ENCODE measurements at regions not wholly inside any gene's neighbourhood (a gene's known extent, or its start where the extent isn't known, plus 50 kb on each side); places are given as distances from the start of the nearest gene placed in this dataset.

- TF ChIP-seq, protein P1, sequence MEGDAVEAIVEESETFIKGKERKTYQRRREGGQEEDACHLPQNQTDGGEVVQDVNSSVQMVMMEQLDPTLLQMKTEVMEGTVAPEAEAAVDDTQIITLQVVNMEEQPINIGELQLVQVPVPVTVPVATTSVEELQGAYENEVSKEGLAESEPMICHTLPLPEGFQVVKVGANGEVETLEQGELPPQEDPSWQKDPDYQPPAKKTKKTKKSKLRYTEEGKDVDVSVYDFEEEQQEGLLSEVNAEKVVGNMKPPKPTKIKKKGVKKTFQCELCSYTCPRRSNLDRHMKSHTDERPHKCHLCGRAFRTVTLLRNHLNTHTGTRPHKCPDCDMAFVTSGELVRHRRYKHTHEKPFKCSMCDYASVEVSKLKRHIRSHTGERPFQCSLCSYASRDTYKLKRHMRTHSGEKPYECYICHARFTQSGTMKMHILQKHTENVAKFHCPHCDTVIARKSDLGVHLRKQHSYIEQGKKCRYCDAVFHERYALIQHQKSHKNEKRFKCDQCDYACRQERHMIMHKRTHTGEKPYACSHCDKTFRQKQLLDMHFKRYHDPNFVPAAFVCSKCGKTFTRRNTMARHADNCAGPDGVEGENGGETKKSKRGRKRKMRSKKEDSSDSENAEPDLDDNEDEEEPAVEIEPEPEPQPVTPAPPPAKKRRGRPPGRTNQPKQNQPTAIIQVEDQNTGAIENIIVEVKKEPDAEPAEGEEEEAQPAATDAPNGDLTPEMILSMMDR (conservative IDR thresholded peaks at IDR 0.05), result no peak
- no peak for TF ChIP-seq EZH2 (IDR thresholded peaks at IDR 0.05; ENCODE audit: low read depth)
Measured at GRCh38 chr17:71505200-71505599, 615.6 kb upstream of the SOX9 start.

Data from PC-9 (cell line).